WTC11 (cell line): ENCODE measurements at regions not wholly inside any gene's neighbourhood (a gene's known extent, or its start where the extent isn't known, plus 50 kb on each side); places are given as distances from the start of the nearest gene placed in this dataset.

Experiments used
- ATAC-seq: fragments of 200-7000 bp; cut with Tn5 transposase; 2 replicates; pipeline ENCODE4 v1.10.0; 2021; ENCODE audit warnings: mild to moderate bottlenecking, moderate library complexity
- CTCF ChIA-PET: fragments of 300-600 bp; sonication (Branson Sonifier 250); formaldehyde crosslinking; loops from one replicate; lab custom pipeline; 2021; ENCODE audit warnings: antibody characterized with exemption; lab: Charles Lee
- POLR2A ChIA-PET: fragments of 350-600 bp; sonication (Branson Sonifier 250); formaldehyde crosslinking; loops from one replicate; lab custom pipeline; 2021; ENCODE audit warnings: antibody characterized with exemption; lab: Charles Lee
- DNase-seq: peaks from one replicate; pipeline ENCODE4 v3.0.0; 2021; ENCODE audit warnings: low spot score
- H3K27ac Mint-ChIP-seq: 2 replicates; pipeline ENCODE4 v1.8.0; 2021; ENCODE audit warnings: mixed read lengths
- H3K27me3 Mint-ChIP-seq: 2 replicates; pipeline ENCODE4 v1.8.0; 2021; ENCODE audit warnings: low read depth, mild to moderate bottlenecking, moderate library complexity, mixed read lengths
- H3K36me3 Mint-ChIP-seq: 2 replicates; pipeline ENCODE4 v1.8.0; 2021; ENCODE audit warnings: mixed read lengths
- H3K4me1 Mint-ChIP-seq: 2 replicates; pipeline ENCODE4 v1.8.0; 2022; ENCODE audit warnings: mixed read lengths
- H3K4me3 Mint-ChIP-seq: 2 replicates; pipeline ENCODE4 v1.8.0; 2021; ENCODE audit warnings: mild to moderate bottlenecking, moderate library complexity, mixed read lengths
- H3K9me3 Mint-ChIP-seq: 2 replicates; pipeline ENCODE4 v1.8.0; 2021; ENCODE audit warnings: mixed read lengths
- ARID4B ChIP-seq: sonication (generic); formaldehyde crosslinking; IDR thresholded peaks from 2 replicates; pipeline ENCODE4 v1.8.0; 2023; ENCODE audit warnings: missing genetic modification reagents, mild to moderate bottlenecking, borderline replicate concordance
- ELF4 ChIP-seq: sonication (generic); formaldehyde crosslinking; IDR thresholded peaks from 2 replicates; pipeline ENCODE4 v1.8.1; 2022; ENCODE audit warnings: low read depth, mild to moderate bottlenecking, moderate library complexity, missing genetic modification reagents
- JAZF1 ChIP-seq: fragments of 250-450 bp; sonication (Bioruptor Pico); IDR thresholded peaks from 2 replicates; pipeline ENCODE4 v1.9.0; 2021; ENCODE audit warnings: moderate library complexity, mild to moderate bottlenecking, inconsistent platforms
- NFYB ChIP-seq: sonication (generic); formaldehyde crosslinking; conservative IDR thresholded peaks from 2 replicates; pipeline ENCODE4 v1.8.0; 2022; ENCODE audit warnings: low read depth, missing genetic modification reagents
- NR1H2 ChIP-seq: sonication (generic); formaldehyde crosslinking; IDR thresholded peaks from 2 replicates; pipeline ENCODE4 v1.9.0; 2021; ENCODE audit warnings: mild to moderate bottlenecking, moderate library complexity, missing genetic modification reagents
- RELA ChIP-seq: sonication (generic); formaldehyde crosslinking; IDR thresholded peaks from 2 replicates; pipeline ENCODE4 v1.8.1; 2022; ENCODE audit warnings: missing genetic modification reagents, mild to moderate bottlenecking, borderline replicate concordance
- STAT6 ChIP-seq: sonication (generic); formaldehyde crosslinking; conservative IDR thresholded peaks from 2 replicates; pipeline ENCODE4 v1.8.1; 2023; ENCODE audit warnings: mild to moderate bottlenecking, low read depth, missing genetic modification reagents, moderate library complexity
- TCF7 ChIP-seq: sonication (generic); formaldehyde crosslinking; IDR thresholded peaks from 2 replicates; pipeline ENCODE4 v1.8.0; 2022; ENCODE audit warnings: mild to moderate bottlenecking, low read depth, missing genetic modification reagents, moderate library complexity
- TEAD4 ChIP-seq: sonication (generic); formaldehyde crosslinking; IDR thresholded peaks from 2 replicates; pipeline ENCODE4 v1.8.0; 2022; ENCODE audit warnings: mild to moderate bottlenecking, missing genetic modification reagents
- USF1 ChIP-seq: sonication (generic); formaldehyde crosslinking; IDR thresholded peaks from 2 replicates; pipeline ENCODE4 v1.8.0; 2022; ENCODE audit warnings: mild to moderate bottlenecking, missing genetic modification reagents
- ZBTB43 ChIP-seq: sonication (generic); formaldehyde crosslinking; IDR thresholded peaks from 2 replicates; pipeline ENCODE4 v1.8.1; 2023; ENCODE audit warnings: mild to moderate bottlenecking, missing genetic modification reagents
- ZNF317 ChIP-seq: sonication (generic); formaldehyde crosslinking; IDR thresholded peaks from 2 replicates; pipeline ENCODE4 v1.8.1; 2023; ENCODE audit warnings: low read depth, mild to moderate bottlenecking, moderate library complexity, missing genetic modification reagents, borderline replicate concordance
- ZNF416 ChIP-seq: fragments of 250-450 bp; sonication (Bioruptor Pico); IDR thresholded peaks from 2 replicates; pipeline ENCODE4 v1.9.0; 2021; ENCODE audit warnings: mild to moderate bottlenecking, inconsistent platforms
- ZNF671 ChIP-seq: fragments of 250-450 bp; sonication (Bioruptor Pico); IDR thresholded peaks from 2 replicates; pipeline ENCODE4 v1.8.0; 2021; ENCODE audit warnings: mild to moderate bottlenecking
- TF ChIP-seq, protein P1 (sequence below): sonication (generic); formaldehyde crosslinking; IDR thresholded peaks from 2 replicates; pipeline ENCODE4 v1.8.1; 2022; ENCODE audit warnings: low read depth, missing genetic modification reagents, borderline replicate concordance
- TF ChIP-seq, protein P2 (sequence below): fragments of 250-450 bp; sonication (Bioruptor Pico); IDR thresholded peaks from 2 replicates; pipeline ENCODE4 v1.8.0; 2021; ENCODE audit warnings: mild to moderate bottlenecking
- TF ChIP-seq, protein P3 (sequence below): sonication (generic); formaldehyde crosslinking; IDR thresholded peaks from 2 replicates; pipeline ENCODE4 v1.8.1; 2023; ENCODE audit warnings: mild to moderate bottlenecking, missing genetic modification reagents, borderline replicate concordance

- CTCF ChIA-PET: no interaction called here
- H3K27me3 Mint-ChIP-seq: no peaks in the 10 kb centered on the region
- H3K4me3 Mint-ChIP-seq: no peak overlapping the region
Observed at GRCh38 chr13:50326271-50326670, 311.0 kb downstream of the KCNRG start.

GRCh38 chr13:50326811-50327210 lies 311.6 kb downstream of the KCNRG start:
- ChIA-PET CTCF (no interaction called here), POLR2A (no interaction called here)
- Mint-ChIP-seq H3K4me1 (no peaks in the 10 kb centered on the region), H3K27me3 (no peaks in the 10 kb centered on the region), H3K9me3 (no peaks in the 10 kb centered on the region), H3K36me3 (no peaks in the 10 kb centered on the region), H3K27ac (no peak overlapping the region), H3K4me3 (no peak overlapping the region)
- DNase-seq: no peak
- ATAC-seq: no peak
- TF ChIP-seq, protein P1, sequence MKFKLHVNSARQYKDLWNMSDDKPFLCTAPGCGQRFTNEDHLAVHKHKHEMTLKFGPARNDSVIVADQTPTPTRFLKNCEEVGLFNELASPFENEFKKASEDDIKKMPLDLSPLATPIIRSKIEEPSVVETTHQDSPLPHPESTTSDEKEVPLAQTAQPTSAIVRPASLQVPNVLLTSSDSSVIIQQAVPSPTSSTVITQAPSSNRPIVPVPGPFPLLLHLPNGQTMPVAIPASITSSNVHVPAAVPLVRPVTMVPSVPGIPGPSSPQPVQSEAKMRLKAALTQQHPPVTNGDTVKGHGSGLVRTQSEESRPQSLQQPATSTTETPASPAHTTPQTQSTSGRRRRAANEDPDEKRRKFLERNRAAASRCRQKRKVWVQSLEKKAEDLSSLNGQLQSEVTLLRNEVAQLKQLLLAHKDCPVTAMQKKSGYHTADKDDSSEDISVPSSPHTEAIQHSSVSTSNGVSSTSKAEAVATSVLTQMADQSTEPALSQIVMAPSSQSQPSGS (CRISPR knock-in tag): no peak
- no peak for TF ChIP-seq USF1 (CRISPR knock-in tag)
- TF ChIP-seq ZNF671 (CRISPR knock-in tag): no peak
- TF ChIP-seq, protein P2, sequence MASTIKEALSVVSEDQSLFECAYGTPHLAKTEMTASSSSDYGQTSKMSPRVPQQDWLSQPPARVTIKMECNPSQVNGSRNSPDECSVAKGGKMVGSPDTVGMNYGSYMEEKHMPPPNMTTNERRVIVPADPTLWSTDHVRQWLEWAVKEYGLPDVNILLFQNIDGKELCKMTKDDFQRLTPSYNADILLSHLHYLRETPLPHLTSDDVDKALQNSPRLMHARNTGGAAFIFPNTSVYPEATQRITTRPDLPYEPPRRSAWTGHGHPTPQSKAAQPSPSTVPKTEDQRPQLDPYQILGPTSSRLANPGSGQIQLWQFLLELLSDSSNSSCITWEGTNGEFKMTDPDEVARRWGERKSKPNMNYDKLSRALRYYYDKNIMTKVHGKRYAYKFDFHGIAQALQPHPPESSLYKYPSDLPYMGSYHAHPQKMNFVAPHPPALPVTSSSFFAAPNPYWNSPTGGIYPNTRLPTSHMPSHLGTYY (CRISPR knock-in tag): no peak
- no peak for TF ChIP-seq ZNF416 (CRISPR knock-in tag)
- no peak for TF ChIP-seq ZBTB43
- TF ChIP-seq, protein P3, sequence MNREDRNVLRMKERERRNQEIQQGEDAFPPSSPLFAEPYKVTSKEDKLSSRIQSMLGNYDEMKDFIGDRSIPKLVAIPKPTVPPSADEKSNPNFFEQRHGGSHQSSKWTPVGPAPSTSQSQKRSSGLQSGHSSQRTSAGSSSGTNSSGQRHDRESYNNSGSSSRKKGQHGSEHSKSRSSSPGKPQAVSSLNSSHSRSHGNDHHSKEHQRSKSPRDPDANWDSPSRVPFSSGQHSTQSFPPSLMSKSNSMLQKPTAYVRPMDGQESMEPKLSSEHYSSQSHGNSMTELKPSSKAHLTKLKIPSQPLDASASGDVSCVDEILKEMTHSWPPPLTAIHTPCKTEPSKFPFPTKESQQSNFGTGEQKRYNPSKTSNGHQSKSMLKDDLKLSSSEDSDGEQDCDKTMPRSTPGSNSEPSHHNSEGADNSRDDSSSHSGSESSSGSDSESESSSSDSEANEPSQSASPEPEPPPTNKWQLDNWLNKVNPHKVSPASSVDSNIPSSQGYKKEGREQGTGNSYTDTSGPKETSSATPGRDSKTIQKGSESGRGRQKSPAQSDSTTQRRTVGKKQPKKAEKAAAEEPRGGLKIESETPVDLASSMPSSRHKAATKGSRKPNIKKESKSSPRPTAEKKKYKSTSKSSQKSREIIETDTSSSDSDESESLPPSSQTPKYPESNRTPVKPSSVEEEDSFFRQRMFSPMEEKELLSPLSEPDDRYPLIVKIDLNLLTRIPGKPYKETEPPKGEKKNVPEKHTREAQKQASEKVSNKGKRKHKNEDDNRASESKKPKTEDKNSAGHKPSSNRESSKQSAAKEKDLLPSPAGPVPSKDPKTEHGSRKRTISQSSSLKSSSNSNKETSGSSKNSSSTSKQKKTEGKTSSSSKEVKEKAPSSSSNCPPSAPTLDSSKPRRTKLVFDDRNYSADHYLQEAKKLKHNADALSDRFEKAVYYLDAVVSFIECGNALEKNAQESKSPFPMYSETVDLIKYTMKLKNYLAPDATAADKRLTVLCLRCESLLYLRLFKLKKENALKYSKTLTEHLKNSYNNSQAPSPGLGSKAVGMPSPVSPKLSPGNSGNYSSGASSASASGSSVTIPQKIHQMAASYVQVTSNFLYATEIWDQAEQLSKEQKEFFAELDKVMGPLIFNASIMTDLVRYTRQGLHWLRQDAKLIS (CRISPR knock-in tag): no peak
- TF ChIP-seq NFYB (CRISPR knock-in tag): no peak
- TF ChIP-seq ZNF317: no peak
- TF ChIP-seq JAZF1: no peak
- no peak for TF ChIP-seq TCF7
- no peak for TF ChIP-seq ARID4B (CRISPR knock-in tag)
- TF ChIP-seq NR1H2 (CRISPR knock-in tag): no peak
- no peak for TF ChIP-seq ELF4 (CRISPR knock-in tag)

More at GRCh38 chr13:50326271-50326670, 311.0 kb downstream of the KCNRG start:
- DNase-seq (no peak), ATAC-seq (no peak)
- no peaks in the 10 kb centered on the region for H3K4me1 Mint-ChIP-seq
- no peaks in the 10 kb centered on the region for H3K9me3 Mint-ChIP-seq
- no peak for TF ChIP-seq RELA (CRISPR knock-in tag)
- no peak for TF ChIP-seq NR1H2 (CRISPR knock-in tag)
- TF ChIP-seq ZNF416 (CRISPR knock-in tag): no peak
- TF ChIP-seq STAT6 (CRISPR knock-in tag): no peak
- TF ChIP-seq TEAD4: no peak
- H3K27ac Mint-ChIP-seq: no peak overlapping the region
- H3K36me3 Mint-ChIP-seq: no peaks in the 10 kb centered on the region
- POLR2A ChIA-PET: no interaction called here
